ENCODE measurements at regions not wholly inside any gene's neighbourhood (a gene's known extent, or its start where the extent isn't known, plus 50 kb on each side); places are given as distances from the start of the nearest gene placed in this dataset.

DNA sequence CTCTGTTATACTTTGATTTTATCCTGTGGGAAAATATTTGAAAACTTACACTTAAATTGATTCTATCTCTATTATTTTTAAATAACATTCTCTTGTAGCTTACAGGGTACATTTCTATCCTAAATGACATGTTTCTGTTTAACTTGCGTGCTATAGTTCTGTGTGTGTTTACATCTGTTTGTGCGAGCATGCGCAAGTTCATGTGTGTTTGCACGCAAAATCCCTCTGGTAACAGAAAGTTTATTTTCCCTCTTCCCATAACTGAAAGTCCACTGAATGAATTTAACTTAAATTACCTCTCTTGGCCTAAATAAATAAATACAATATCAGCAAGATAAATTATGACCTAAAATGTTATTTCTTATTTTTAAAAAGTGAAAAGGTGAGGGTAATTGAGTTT, 117.3 kb upstream of the NEO1 start:
- DNase-seq (ENCODE audit: extremely low spot score, unreplicated experiment) = no peak
- Mint-ChIP-seq H3K4me1 (ENCODE audit: unreplicated experiment) (no peaks in the 10 kb centered on the region), H3K9me3 (no peaks in the 10 kb centered on the region), H3K36me3 (no peaks in the 10 kb centered on the region), H3K4me3 (no peak overlapping the region), H3K27ac (no peak overlapping the region), H3K27me3 (peaks cover 4% of the 10 kb centered on the region)
- TF ChIP-seq, protein P1, sequence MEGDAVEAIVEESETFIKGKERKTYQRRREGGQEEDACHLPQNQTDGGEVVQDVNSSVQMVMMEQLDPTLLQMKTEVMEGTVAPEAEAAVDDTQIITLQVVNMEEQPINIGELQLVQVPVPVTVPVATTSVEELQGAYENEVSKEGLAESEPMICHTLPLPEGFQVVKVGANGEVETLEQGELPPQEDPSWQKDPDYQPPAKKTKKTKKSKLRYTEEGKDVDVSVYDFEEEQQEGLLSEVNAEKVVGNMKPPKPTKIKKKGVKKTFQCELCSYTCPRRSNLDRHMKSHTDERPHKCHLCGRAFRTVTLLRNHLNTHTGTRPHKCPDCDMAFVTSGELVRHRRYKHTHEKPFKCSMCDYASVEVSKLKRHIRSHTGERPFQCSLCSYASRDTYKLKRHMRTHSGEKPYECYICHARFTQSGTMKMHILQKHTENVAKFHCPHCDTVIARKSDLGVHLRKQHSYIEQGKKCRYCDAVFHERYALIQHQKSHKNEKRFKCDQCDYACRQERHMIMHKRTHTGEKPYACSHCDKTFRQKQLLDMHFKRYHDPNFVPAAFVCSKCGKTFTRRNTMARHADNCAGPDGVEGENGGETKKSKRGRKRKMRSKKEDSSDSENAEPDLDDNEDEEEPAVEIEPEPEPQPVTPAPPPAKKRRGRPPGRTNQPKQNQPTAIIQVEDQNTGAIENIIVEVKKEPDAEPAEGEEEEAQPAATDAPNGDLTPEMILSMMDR (conservative IDR thresholded peaks at IDR 0.05) = no peak

DNA sequence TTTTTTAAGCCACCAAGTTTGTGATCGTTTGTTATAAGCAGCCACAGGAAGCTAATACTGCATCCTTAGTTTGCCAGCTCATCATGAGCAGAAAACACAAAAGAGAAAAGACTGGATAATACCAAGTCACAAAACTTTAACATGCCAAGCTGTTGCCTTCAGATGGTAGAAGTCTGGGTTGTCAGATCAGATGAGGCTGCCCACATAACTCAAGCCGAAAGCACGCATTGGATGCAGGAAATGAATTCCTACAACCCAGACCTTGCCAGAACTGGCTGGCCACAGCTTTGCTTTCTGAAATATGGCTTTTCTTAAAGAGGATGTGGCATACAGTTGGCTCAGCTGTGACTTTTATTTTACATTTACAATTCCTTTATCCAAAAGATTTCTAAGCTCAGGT, 118.3 kb upstream of the NEO1 start:
- Mint-ChIP-seq H3K9me3 (no peaks in the 10 kb centered on the region), H3K27me3 (peaks cover 4% of the 10 kb centered on the region), H3K27ac (no peak overlapping the region), H3K36me3 (no peaks in the 10 kb centered on the region), H3K4me1 (ENCODE audit: unreplicated experiment) (no peaks in the 10 kb centered on the region), H3K4me3 (no peak overlapping the region)
- DNase-seq (ENCODE audit: extremely low spot score, unreplicated experiment) = no peak
- TF ChIP-seq, protein P1 (conservative IDR thresholded peaks at IDR 0.05) = no peak

DNA sequence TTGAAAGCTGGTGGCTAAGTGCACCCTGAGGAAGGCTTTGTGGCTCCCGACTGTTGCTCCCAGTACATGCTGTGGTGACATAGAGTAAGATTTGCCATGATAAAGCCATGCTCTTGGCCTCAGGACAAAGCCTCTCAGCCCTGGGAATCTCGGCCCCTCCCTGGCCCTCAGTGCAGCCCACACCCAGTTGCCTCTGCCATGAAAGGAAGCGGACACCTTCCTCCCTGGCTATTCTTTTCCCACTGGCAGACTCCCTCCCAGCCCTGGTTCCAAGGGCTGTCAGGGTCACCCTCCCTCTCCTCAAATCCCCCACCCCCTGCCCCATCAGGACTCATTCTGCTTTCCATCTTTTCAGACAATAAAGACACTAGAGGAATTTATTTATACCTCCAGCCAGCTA, 119.8 kb upstream of the NEO1 start:
- TF ChIP-seq, protein P1 (conservative IDR thresholded peaks at IDR 0.05) = no peak
- Mint-ChIP-seq H3K27ac (no peak overlapping the region), H3K4me1 (ENCODE audit: unreplicated experiment) (no peaks in the 10 kb centered on the region), H3K36me3 (no peaks in the 10 kb centered on the region), H3K27me3 (peaks cover 4% of the 10 kb centered on the region), H3K4me3 (no peak overlapping the region), H3K9me3 (no peaks in the 10 kb centered on the region)
- no peak for DNase-seq (ENCODE audit: extremely low spot score, unreplicated experiment)

DNA sequence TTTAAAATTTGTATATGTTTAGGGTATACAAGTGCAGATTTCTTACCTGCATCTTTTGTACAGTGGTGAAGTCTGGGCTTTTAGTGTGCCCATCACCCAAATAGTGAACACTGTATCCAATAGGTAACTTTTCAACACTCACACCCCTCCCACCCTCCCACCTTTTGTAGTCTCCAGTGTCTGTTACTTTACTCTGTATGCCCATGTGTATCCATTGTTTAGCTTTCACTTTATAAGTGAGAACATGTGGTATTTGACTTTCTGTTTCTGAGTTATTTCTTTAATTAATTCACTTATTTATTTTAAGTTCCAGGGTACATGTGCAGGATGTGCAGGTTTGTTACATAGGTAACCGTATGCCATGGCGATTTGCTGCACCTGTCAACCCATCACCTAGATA, 124.8 kb upstream of the NEO1 start:
- Mint-ChIP-seq H3K9me3 (no peaks in the 10 kb centered on the region), H3K4me1 (ENCODE audit: unreplicated experiment) (no peaks in the 10 kb centered on the region), H3K4me3 (no peak overlapping the region), H3K27me3 (no peaks in the 10 kb centered on the region), H3K27ac (no peak overlapping the region), H3K36me3 (no peaks in the 10 kb centered on the region)
- TF ChIP-seq, protein P1 (conservative IDR thresholded peaks at IDR 0.05) = no peak
- DNase-seq (ENCODE audit: extremely low spot score, unreplicated experiment) = no peak

DNA sequence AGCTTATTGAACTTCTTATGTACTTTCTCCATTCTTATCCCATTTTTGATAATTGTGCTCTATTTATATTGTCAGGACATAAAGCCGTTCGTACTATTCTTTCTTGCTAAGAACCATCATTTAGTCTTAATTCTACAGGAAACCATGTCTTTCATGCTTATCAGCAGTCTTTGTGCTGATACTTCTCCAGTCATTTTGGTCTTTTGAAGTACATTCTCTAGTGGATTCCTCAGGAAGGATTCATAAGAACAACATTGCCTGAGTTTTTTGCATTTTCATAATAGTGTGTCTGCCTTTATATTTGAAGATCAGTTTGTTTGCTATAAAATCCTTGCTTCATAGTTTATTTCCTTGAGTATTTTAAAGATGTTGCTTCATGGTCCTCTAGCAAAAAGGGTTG, 126.6 kb upstream of the NEO1 start:
- Mint-ChIP-seq H3K4me1 (ENCODE audit: unreplicated experiment) (no peaks in the 10 kb centered on the region), H3K9me3 (no peaks in the 10 kb centered on the region), H3K36me3 (no peaks in the 10 kb centered on the region), H3K4me3 (no peak overlapping the region), H3K27me3 (no peaks in the 10 kb centered on the region), H3K27ac (no peak overlapping the region)
- no peak for DNase-seq (ENCODE audit: extremely low spot score, unreplicated experiment)
- TF ChIP-seq, protein P1 (conservative IDR thresholded peaks at IDR 0.05) = no peak

DNA sequence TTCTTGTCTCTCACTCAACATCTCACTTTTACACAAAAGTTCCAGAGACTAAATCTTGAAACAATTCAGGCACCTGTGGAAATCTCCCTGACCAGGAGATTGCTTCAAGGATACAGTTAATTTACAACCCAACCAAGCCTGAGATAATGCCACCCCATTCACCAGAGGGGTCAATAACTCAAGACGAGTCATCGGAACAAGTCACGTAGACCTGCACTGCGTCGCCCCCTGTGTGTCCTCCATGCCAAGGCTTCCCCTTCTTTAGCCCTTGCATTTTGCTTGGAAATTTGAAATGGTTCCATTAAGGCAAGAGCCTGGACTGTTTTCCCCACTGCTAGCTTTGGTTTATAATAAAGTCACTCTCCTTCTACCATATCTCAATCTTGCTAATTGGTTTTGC, 129.0 kb upstream of the NEO1 start:
- H3K27ac Mint-ChIP-seq = no peak overlapping the region
- TF ChIP-seq, protein P1 (conservative IDR thresholded peaks at IDR 0.05) = no peak
- H3K4me1 Mint-ChIP-seq (ENCODE audit: unreplicated experiment) = no peaks in the 10 kb centered on the region
- no peak for DNase-seq (ENCODE audit: extremely low spot score, unreplicated experiment)
- no peaks in the 10 kb centered on the region for H3K36me3 Mint-ChIP-seq
- H3K27me3 Mint-ChIP-seq = no peaks in the 10 kb centered on the region
- no peaks in the 10 kb centered on the region for H3K9me3 Mint-ChIP-seq
- no peak overlapping the region for H3K4me3 Mint-ChIP-seq
